DMS53 (cell line): ENCODE measurements at regions not wholly inside any gene's neighbourhood (a gene's known extent, or its start where the extent isn't known, plus 50 kb on each side); places are given as distances from the start of the nearest gene placed in this dataset.

Source experiments
- DNase-seq: peaks from one replicate; lab custom pipeline; 2025; lab: John Stamatoyannopoulos, UW

DNA sequence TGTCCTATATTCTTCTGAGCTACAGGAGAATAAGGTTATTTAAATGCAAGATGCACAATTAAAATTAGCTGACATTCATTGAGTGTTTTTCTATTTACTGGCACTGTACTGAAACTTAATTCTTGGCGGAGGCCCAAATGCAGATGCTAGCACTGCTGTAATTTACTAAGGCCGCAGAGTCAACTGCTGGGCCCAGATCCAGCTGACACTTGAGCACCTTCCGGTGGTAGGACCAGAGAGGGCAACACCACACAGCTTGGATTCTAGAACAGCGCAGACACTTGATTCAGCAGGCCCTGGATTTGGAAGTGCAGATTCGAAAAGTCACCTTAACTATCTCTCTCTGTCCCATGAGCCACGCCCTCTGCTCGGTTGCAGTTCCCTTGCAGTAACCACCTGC, 228.6 kb upstream of the TMEM72 start:
- DNase-seq, result no peak

DNA sequence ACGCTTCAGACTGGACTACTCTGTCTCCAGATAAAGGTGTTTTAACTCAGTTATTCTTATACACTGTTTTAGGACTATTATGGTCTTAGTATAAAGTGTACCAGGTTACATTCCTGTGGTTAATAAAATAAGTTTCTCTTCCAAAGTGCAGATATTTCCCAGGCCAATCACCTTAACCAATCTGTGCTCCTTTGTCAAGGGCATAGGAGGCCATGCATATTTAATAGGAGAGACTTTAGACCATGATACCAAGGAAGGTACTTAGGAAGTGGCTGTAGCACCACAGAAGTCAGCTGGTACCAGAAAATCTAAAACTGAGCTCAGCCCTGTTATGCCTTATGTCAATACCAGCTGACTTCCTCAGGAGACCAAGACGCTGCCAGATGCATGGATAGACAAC, 226.5 kb upstream of the TMEM72 start:
- DNase-seq, result no peak

DNA sequence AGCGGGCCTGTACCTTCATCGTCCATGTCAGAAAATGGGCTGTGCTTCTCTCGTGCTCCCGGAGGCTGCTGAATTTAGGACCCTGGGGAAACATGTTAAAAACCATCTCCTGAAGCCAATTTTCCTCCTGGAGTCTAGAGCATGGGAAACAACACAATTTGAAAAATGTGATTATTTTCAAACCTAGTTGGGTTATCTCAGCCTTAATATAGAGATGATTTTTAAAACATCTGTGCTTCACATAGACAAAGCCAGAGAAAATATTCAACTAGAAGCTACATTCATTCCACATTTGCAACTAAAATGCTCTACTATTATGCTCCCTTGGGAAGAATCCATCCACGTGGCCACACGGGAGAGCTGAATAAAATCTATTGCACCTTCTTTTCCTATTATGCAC, 225.9 kb upstream of the TMEM72 start:
- no peak for DNase-seq

DNA sequence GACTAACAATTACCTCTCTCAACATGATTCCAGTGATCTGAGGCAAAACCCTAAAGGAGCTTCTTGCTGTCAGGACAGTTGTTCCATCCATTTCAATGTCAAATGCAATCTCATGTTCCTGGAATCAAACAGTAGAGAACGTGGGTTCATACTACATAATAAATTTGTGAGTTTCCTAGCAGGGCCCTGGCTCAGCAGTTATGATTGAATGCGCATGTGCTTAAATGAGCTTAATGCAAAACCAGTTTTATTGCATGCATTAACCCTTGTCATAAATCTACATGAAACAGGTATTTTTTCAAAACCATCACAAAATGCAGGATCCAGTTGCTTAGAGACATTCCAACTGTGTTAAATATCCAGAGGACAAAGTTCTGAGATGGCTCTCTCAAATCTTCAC, 225.4 kb upstream of the TMEM72 start:
- DNase-seq, result no peak

DNA sequence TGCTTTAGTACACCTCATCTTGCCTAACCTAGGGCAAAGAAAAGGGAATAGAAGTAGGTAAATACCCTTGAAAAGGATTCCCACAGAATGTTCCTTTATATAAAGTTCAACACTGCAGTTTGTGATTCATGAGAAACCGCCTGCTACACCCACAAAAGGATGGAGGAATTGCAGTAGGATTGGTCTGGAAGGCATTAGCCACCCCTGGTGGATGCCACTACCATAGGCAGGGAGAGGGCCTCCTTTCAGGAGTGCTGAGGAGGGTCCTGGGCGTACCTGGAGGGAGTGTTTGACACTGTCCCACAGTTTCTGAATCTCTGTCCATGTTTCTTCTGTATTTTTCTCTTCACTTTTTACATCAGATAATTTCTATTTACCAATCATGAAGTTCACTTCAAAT, 221.8 kb upstream of the TMEM72 start:
- no peak for DNase-seq

DNA sequence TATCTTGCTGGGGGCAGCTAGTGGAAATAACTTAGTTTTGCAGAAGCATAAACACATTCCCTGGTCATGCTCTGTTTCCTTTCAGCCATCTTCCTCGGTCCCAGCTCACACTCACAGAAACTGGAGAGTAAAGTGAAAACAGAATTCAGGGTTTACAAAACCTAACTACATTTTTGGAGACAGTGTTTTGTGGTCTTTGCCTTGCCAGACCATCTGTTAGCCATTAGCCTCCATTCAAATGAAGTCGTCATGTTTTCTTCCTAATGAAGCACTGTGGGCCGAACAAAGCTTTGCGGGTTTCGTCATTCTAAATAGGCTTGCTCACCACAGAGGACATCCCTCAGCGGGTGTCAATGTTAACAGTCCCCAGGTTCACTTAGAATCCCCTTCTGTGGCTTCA, 214.6 kb upstream of the TMEM72 start:
- DNase-seq, result no peak

DNA sequence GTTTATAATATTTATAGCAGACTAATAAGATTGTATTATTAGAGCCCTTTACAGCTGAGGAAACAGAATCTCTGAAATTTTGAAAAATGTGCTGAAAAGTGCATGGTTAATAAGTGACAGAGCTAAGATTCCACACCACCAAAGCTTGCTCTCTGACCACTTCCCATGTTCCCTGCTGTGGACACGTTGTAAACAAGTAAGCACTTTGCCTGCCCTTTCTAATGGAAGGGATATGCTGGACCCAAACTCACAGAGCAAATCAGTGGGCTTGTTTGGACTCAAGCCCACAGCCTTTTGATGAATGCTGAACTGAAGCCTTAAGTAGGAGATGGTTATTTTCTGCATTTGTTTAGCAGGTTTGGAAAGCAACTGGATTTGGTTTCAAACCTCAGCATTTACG, 214.0 kb upstream of the TMEM72 start:
- DNase-seq, result no peak

DNA sequence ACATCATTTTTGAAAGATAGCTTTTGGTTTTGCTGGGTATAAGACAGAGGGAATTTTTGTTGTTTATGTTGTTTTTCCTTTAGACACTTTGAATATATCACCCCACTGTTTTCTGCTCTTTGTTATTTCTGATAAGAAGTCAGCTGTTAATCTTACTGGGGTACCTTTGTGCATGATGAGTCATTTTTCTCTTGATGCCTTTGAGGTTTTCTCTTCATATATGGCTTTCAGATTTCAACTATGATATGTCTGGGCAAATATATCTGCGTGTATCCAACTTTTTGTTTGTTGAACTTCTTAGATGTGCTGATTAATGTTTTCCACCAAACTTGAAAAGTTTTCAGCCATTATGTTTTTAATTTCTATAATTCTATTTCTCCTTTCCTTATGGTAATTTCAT, 208.6 kb upstream of the TMEM72 start:
- no peak for DNase-seq

DNA sequence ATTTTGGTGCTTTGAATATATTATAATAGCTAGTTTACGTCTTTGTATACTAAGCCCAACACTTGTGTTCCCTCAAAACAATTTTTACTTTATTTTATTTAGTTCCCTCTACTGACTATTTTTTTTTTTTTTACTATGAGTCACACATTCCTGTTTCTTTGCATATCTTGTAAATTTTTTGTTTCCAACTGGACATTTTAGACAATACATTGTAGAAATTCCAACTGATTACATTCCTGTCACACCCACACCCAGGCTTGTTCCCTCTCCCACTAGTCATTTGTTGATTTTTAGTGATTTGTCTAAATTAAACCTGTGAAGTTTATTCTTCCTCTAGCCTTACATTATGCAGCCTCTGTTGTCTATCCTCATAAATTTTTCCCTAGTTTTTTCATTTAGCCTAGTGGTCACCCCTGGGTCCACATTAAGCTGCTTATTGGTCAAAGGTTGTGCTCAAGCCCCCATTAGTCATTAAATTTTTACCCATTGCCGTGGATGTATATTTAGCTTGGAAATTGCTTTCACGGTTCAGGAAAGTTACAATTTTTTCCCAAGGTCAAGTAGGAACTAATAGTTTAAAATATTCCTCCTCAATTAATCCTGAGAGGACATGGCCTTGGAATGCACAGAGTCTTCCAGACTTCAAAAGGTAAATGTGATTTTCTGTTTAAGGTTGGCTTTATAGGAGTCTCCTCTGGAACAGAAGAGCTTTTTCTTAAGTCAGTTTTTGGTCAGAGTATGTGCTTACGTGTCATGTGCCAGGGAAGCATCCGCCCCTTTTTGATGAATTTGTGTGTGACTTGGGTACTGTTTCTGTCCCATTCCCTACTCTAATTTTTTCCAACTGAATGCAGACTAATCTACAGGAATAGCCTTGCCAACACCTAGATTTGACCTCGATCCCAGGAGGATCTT, 207.6 kb upstream of the TMEM72 start:
- DNase-seq, result no peak

DNA sequence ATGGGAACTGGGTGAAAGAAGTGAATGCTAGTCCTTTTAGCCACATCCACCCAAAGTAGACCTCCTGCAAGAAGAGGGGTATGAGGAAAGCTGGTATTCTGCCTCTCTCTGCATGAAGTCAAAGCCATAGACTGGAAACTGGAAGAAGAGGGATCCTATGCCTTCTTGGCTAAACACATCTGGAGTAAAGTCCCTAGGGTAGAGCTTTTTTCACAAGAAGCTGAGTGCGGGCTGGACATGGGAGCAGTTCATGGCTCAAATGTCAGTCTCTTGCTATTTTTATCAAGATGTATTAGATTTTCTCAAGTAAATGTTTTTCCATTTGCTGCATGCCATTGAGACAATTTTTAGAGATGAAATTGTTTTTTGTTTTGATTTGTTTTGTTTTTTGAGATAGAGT, 206.5 kb upstream of the TMEM72 start:
- no peak for DNase-seq

DNA sequence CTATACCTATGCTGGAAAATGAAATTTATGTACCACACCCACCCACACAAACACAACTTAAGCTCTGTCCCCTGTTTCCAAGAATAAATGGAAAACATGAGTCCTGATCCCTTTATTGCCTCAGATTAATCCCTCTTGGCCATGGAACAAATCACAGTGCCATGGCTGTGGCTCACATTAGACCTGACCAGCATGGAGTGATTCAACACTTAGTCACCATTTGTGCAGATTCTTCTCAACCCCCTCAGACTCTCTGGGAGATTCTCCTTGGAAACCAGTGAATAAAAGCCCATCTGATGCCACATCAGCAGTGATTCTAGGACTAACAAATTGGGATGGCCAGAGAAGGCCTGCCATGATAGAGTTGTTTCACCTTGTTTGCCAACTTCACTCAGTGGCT, 204.4 kb upstream of the TMEM72 start:
- DNase-seq, result no peak

DNA sequence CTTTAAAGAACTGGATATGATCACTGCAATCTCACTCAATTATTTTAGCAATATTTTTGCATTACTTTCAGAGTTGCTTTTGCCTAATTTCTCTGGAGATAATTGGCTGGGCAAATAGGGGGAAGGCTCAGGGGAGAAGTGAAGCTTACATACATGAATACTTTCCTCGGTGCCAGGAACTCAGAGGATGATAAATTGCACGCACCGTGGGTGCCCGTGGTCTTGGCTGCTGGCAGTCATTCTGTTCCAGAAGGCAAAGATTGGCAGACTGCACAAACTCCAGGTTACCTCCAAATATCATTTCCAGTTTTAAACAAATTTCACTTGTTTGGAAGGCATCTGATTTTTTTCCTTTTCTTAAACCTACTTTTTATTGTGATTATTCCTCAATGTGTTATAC, 197.8 kb upstream of the TMEM72 start:
- DNase-seq, result no peak

DNA sequence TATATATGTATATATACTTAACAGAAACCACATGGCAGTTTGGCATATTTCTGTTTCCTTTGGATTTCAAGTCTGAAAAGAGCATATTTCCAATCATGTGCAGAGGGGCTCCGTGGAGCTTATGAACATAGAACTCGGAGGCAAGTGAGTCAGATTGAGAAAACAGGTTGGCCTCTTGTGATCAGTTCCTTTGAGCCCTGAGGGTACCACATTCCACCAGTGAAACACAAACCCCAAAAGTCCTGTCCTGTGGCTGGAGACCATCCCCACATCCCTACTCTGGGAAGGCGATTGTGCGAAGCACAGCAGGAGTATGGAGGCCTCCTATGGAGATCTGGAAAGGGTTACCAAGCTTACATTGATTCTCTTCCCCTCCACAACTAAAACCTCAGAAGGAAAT, 196.7 kb upstream of the TMEM72 start:
- no peak for DNase-seq

DNA sequence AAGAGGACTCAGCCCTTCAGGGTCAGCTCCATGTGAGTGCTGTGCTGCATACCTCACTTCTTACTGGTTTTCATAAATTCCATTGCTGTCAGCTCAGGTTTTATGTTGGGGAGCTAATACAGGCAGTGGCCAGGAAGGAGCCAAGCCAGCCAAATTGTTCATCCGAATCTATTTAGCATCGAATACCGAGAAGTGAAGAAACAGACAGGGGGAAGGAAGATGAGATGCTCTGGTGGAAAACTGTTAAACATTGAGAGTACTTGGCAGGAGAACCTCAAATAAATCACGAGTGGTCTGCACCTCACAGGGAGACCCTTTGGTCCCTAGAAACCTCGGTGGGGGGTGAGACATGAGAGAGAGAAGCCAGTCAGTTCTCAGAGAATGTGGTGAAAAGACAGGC, 196.0 kb upstream of the TMEM72 start:
- no peak for DNase-seq

DNA sequence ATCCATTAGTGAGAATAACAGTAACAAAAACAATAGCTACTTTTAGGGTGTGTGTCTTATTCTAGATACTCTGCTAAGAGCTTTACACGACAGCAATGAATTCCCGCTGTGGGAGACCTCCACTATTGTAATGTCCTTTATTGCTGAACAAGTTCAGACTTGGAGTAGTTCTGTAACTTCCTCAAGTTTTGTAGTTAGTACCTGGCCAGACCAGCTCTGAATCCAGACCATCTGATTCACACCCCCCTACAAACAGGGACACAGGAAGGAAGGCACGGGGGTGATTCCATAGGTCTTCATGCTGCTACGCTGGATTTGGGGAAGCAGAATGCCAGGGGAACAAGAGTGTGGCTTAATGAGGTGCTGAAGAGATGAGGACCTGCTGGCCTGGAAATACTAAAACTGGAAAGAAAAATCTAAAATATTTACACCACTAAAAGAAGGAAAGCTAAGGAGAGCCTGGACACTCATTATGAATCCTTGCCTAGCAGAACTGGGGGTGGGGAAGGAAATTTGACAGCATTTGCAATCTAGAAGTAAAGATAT, 194.6 kb upstream of the TMEM72 start:
- no peak for DNase-seq

DNA sequence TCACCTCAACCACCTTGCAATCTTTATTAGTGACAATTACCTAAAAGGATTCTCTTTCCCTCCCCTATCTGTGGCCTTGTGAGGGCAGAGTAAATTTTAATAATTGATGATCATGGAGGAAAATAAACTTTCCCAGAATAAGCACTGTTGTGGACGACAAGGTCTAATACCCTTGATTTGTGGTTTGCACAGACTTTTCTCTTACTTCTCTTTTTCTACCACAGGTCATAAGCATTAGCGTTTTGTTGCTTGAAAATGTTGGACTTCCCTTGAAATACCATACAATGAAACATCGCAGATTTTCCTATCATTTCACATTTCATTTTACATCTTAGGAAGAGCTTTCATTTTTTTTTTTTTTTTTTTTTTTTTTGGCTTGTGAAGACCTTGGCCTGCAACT, 188.1 kb upstream of the TMEM72 start:
- no peak for DNase-seq

DNA sequence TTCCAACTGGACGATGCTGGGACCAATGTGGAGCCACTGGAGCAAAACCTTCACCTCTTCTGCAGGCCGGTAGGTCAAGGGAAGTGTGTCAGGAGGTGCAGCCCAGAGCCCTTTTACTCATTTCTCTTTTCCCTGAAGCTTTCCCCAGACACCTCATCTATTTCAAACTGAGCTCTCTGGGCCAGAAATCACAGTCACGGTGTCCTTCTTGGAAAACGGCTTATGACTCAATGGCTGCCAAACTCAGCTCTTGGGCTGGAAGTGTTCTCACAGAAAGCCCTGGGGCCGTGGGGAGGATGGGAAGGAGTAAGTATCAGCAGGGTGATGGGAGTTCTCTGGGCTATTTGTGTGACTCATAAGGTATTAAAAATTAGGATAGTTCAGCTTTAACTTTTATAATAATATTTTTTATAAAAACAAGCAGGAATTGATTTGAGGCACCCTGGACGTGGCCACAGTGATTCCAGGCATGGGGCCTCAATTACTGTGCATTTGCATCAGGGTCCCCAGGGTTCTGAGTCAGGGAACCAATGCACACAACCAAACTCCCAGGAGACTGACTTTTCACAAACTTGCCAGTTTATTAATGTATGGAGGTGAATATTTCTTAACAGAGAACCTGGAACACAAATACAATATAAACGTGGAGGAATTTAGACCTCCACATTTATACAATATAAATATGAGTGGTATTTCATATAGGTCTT, 187.4 kb upstream of the TMEM72 start:
- DNase-seq, result no peak

DNA sequence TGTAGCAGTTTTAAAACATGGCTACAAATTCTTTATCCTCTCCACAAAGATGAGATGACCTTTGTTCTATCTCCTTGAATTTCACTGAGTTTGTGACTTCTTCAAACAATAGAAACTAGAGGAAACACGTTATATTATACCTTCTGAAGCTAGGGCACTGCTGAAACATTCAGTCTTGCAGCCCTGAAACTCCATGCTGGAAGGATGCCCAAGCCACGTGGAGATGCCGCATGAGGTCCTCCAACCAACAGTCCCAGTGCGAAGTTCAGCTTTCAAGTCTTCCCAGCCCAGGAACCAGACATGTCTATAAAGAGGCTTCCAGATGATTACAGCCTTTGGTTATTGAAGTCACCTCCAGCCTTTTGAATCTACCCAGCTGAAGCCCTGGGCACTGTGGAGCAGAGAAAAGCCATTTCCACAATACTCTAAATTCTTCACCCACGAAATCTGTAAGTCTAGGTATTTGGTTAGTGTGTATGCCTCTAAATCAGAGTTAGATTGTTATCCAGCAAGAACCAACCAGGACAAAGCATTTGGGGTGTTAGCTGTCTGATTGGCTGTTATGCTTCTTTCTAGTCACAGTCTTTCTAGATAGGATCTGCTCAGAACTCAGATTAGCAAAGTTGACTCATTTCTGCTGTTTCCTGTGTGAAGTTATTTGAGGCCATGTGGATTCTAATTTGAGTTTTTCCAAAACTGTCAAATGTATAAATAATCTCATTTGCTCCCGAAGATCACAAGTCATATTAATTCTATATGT, 186.5 kb upstream of the TMEM72 start:
- no peak for DNase-seq

DNA sequence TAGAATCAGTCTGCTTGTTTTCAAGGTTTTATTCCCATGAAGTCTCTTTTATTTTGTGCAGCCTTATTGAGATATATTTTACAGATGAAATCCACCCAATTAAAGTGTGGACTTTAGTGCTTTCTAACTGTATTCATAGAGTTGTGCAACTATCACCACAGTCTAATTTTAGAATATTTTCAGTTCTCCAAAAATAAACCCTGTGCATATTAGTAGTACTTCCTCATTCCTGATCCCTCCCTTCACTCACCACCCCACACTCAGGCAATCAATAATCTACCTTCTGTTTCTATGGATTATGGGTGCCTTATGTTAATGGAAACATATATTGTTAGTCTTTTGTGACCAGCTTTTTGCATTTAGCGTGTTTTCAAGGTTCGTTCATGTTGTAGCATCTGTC, 185.7 kb upstream of the TMEM72 start:
- no peak for DNase-seq

DNA sequence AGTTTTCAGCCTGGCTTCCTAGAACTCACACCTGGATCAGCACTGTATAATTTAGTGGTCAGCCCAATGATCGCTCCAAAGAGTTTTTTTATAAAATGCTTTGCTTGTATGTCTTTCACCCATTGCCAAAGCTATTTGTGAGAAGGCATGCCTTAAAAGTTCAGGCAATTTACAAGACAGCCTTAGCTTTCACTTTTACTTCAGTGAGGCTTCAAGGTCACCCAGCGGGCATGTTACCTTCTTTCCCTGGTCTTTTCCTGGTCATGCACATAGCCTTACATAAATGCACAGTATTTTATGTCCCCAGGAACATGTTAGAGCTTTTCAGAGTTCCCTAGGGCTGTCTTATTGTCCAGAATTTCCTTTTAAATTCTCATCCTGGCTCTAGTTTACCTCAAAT, 179.9 kb upstream of the TMEM72 start:
- no peak for DNase-seq

DNA sequence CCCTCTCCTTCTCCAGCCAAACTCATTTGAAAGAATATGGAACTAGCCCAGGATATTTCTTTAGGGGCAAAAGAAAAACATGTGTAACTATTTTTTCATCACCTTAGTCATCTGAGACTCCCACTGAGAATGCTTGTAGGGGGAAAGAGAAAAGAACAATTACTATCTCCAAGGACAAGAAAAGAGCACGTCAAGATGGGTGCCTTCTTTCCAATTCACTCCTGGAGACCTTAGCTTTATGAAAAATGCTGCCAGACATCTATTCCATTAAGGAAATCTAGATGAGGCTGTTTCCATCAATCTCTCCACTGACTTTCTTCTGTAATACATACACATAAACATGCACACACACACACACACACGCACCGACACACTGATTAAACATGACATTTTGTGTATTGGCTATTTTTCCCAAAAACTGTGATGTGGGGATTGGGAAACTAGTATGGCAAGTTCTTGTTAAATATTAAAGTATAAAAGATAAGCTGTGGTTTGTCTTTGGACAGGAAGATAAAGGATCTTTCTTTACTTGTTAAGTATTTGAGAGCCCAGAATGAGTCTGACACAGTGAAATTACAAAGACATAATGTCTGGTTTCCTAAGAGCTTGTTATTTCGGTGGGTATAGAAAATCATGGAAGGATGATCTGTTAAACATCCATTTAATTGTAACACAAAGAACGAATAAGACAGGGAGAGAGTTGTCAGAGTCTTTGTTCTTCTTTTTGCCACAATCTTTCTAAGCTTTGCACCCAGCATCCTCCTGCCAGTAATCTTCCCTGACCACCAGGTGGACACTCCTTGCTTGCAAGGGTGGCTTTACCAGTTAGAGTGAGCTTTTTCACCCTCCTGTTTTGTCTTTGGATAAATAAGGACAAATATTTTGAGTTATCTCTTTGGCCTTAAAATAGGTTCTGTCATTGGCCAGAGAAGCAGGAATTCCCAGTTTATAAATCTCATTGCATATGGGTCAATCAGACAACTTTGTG, 177.3 kb upstream of the TMEM72 start:
- DNase-seq, result peak; percentile 28
